ENCODE measurements at regions not wholly inside any gene's neighbourhood (a gene's known extent, or its start where the extent isn't known, plus 50 kb on each side); places are given as distances from the start of the nearest gene placed in this dataset.

DNA sequence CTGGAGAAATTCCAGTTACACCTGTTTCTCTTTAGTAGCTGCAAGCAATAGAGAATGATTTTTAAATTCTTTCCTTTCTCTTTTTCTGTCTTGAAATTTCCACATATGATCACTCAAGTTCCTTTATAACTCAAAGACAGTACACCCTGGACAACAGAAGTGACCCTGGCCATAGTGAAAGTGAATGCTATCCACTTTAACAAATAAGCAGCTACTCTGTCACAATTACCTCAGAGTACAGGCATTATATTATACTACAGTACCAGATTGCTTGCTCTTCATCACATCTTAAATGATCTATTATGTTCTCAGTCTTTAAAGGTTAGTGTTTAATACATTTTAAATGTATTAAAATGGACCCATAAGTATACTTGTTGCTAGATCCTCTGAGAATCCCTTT, 136.2 kb downstream of the KLF12 start:
- no peak overlapping the region for H2AFZ ChIP-seq
- no peaks in the 10 kb centered on the region for H3K9me3 ChIP-seq (ENCODE audit: control insufficient read depth, low read length)
- no peak overlapping the region for H3K4me3 ChIP-seq (ENCODE audit: low read depth, low read length)
- H3K27ac ChIP-seq: no peak overlapping the region
- no peaks in the 10 kb centered on the region for H3K36me3 ChIP-seq (ENCODE audit: control insufficient read depth, insufficient read depth, low read length)
- H3K27me3 ChIP-seq (ENCODE audit: control insufficient read depth, insufficient read depth, low read length): no peaks in the 10 kb centered on the region
- no peak overlapping the region for H3K4me2 ChIP-seq (ENCODE audit: low read length)
- H3K9ac ChIP-seq: no peak overlapping the region
- H3K4me1 ChIP-seq: no peaks in the 10 kb centered on the region
- H3K79me2 ChIP-seq: no peaks in the 10 kb centered on the region
- TF ChIP-seq, protein P1, sequence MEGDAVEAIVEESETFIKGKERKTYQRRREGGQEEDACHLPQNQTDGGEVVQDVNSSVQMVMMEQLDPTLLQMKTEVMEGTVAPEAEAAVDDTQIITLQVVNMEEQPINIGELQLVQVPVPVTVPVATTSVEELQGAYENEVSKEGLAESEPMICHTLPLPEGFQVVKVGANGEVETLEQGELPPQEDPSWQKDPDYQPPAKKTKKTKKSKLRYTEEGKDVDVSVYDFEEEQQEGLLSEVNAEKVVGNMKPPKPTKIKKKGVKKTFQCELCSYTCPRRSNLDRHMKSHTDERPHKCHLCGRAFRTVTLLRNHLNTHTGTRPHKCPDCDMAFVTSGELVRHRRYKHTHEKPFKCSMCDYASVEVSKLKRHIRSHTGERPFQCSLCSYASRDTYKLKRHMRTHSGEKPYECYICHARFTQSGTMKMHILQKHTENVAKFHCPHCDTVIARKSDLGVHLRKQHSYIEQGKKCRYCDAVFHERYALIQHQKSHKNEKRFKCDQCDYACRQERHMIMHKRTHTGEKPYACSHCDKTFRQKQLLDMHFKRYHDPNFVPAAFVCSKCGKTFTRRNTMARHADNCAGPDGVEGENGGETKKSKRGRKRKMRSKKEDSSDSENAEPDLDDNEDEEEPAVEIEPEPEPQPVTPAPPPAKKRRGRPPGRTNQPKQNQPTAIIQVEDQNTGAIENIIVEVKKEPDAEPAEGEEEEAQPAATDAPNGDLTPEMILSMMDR (IDR thresholded peaks at IDR 0.05): no peak

DNA sequence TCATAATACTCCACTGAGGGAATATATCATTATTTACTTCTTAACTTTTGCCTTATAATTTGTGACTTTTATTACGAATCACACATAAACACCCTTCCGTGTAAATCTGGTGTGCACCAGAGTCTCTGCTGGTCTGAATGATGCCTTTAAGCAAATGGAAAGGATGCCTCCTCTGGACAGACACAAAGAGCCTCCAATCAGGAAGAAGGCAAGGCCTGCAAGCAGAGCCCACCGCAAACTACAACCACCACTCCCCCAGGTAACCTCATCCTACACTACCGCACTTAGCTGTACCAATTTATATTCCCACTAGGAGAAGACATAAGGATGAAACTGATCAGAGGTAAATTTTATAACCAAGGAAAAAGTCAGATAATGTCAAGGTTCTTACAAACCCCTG, 137.6 kb downstream of the KLF12 start:
- Histone ChIP-seq H3K4me3 (ENCODE audit: low read depth, low read length) (no peak overlapping the region), H3K36me3 (ENCODE audit: control insufficient read depth, insufficient read depth, low read length) (no peaks in the 10 kb centered on the region), H3K27me3 (ENCODE audit: control insufficient read depth, insufficient read depth, low read length) (no peaks in the 10 kb centered on the region), H3K4me2 (ENCODE audit: low read length) (no peak overlapping the region), H3K9me3 (ENCODE audit: control insufficient read depth, low read length) (no peaks in the 10 kb centered on the region), H3K79me2 (no peaks in the 10 kb centered on the region), H3K4me1 (no peaks in the 10 kb centered on the region), H3K27ac (no peak overlapping the region), H3K9ac (no peak overlapping the region), H2AFZ (no peak overlapping the region)
- TF ChIP-seq, protein P1 (IDR thresholded peaks at IDR 0.05): no peak

- TF ChIP-seq, protein P1 (IDR thresholded peaks at IDR 0.05): no peak
- Histone ChIP-seq H2AFZ (no peak overlapping the region), H3K27me3 (ENCODE audit: control insufficient read depth, insufficient read depth, low read length) (no peaks in the 10 kb centered on the region), H3K36me3 (ENCODE audit: control insufficient read depth, insufficient read depth, low read length) (no peaks in the 10 kb centered on the region), H3K27ac (no peak overlapping the region), H3K4me1 (no peaks in the 10 kb centered on the region), H3K79me2 (no peaks in the 10 kb centered on the region), H3K9ac (no peak overlapping the region), H3K4me3 (ENCODE audit: low read depth, low read length) (no peak overlapping the region), H3K9me3 (ENCODE audit: control insufficient read depth, low read length) (no peaks in the 10 kb centered on the region), H3K4me2 (ENCODE audit: low read length) (no peak overlapping the region)
Measured at GRCh38 chr13:73995736-73996135, 138.5 kb downstream of the KLF12 start.

- no peaks in the 10 kb centered on the region for H3K27me3 ChIP-seq (ENCODE audit: control insufficient read depth, insufficient read depth, low read length)
- H3K4me3 ChIP-seq (ENCODE audit: low read depth, low read length): no peak overlapping the region
- H3K4me1 ChIP-seq: no peaks in the 10 kb centered on the region
- no peaks in the 10 kb centered on the region for H3K9me3 ChIP-seq (ENCODE audit: control insufficient read depth, low read length)
- TF ChIP-seq, protein P1 (IDR thresholded peaks at IDR 0.05): no peak
- H3K27ac ChIP-seq: no peak overlapping the region
- H2AFZ ChIP-seq: no peak overlapping the region
- H3K4me2 ChIP-seq (ENCODE audit: low read length): no peak overlapping the region
- no peaks in the 10 kb centered on the region for H3K79me2 ChIP-seq
- H3K36me3 ChIP-seq (ENCODE audit: control insufficient read depth, insufficient read depth, low read length): no peaks in the 10 kb centered on the region
- no peak overlapping the region for H3K9ac ChIP-seq
Measured at GRCh38 chr13:73993661-73994060, 140.5 kb downstream of the KLF12 start.

GRCh38 chr13:73991884-73992283, 142.3 kb downstream of the KLF12 start:
- H3K9me3 ChIP-seq (ENCODE audit: control insufficient read depth, low read length): no peaks in the 10 kb centered on the region
- no peaks in the 10 kb centered on the region for H3K27me3 ChIP-seq (ENCODE audit: control insufficient read depth, insufficient read depth, low read length)
- TF ChIP-seq, protein P1 (IDR thresholded peaks at IDR 0.05): no peak
- no peaks in the 10 kb centered on the region for H3K79me2 ChIP-seq
- H2AFZ ChIP-seq: no peak overlapping the region
- H3K4me2 ChIP-seq (ENCODE audit: low read length): no peak overlapping the region
- H3K9ac ChIP-seq: no peak overlapping the region
- H3K4me3 ChIP-seq (ENCODE audit: low read depth, low read length): no peak overlapping the region
- H3K4me1 ChIP-seq: no peaks in the 10 kb centered on the region
- H3K36me3 ChIP-seq (ENCODE audit: control insufficient read depth, insufficient read depth, low read length): no peaks in the 10 kb centered on the region
- H3K27ac ChIP-seq: no peak overlapping the region
